Neural cell (in vitro differentiated cells): ENCODE measurements at regions not wholly inside any gene's neighbourhood (a gene's known extent, or its start where the extent isn't known, plus 50 kb on each side); places are given as distances from the start of the nearest gene placed in this dataset.
"Not testable (repeated sequence)": the region's sequence is repeated elsewhere in the genome, so short reads cannot be mapped to it uniquely, and the experiment has no call there.

Experiments
- H2AFZ ChIP-seq: fragments of 200-600, 300-800 bp; sonication (generic), shearing (Covaris generic); 2 replicates; pipeline ENCODE4 v1.6.0; 2014; ENCODE audit warnings: low read depth, mild to moderate bottlenecking, antibody characterized with exemption, low read length, moderate library complexity
- H3F3A ChIP-seq: fragments of 200-600 bp; shearing (Covaris generic); 2 replicates; pipeline ENCODE4 v1.6.1; 2016; ENCODE audit warnings: mild to moderate bottlenecking, moderate library complexity, mixed read lengths, antibody characterized with exemption, low read length; ENCODE audit not compliant: insufficient read depth, poor library complexity, severe bottlenecking
- H3K27ac ChIP-seq: fragments of 200-600, 300-800 bp; sonication (generic), shearing (Covaris generic); 2 replicates; pipeline ENCODE4 v1.5.1; 2014; ENCODE audit warnings: mild to moderate bottlenecking, low read length, moderate library complexity
- H3K27me3 ChIP-seq: fragments of 300-800, 200-600 bp; sonication (generic), shearing (Covaris generic); 2 replicates; pipeline ENCODE4 v1.6.0; 2014; ENCODE audit warnings: mild to moderate bottlenecking, low read depth, low read length, moderate library complexity; ENCODE audit not compliant: insufficient read depth
- H3K36me3 ChIP-seq: fragments of 300-800, 200-600 bp; sonication (generic), shearing (Covaris generic); 2 replicates; pipeline ENCODE4 v1.5.1; 2014; ENCODE audit warnings: mild to moderate bottlenecking, antibody characterized with exemption, low read length, moderate library complexity; ENCODE audit not compliant: insufficient read depth
- H3K4me2 ChIP-seq: fragments of 300-800, 200-600 bp; sonication (generic), shearing (Covaris generic); 2 replicates; pipeline ENCODE4 v1.6.0; 2014; ENCODE audit warnings: mild to moderate bottlenecking, low read length
- H3K4me3 ChIP-seq: fragments of 300-800, 200-600 bp; sonication (generic), shearing (Covaris generic); 2 replicates; pipeline ENCODE4 v1.5.1; 2014; ENCODE audit warnings: mild to moderate bottlenecking, low read length, moderate library complexity
- H3K79me2 ChIP-seq: fragments of 200-600 bp; shearing (Covaris generic); replicated peaks from 2 replicates; pipeline ENCODE4 v1.6.0; 2014; ENCODE audit warnings: mild to moderate bottlenecking, low read length, moderate library complexity; ENCODE audit not compliant: insufficient read depth
- H3K9ac ChIP-seq: fragments of 300-800, 200-600 bp; sonication (generic), shearing (Covaris generic); 2 replicates; pipeline ENCODE4 v1.6.1; 2016; ENCODE audit warnings: mild to moderate bottlenecking, low read length, mixed read lengths
- H3K9me2 ChIP-seq: fragments of 200-600 bp; shearing (Covaris generic); 2 replicates; pipeline ENCODE4 v1.6.1; 2016; ENCODE audit warnings: mild to moderate bottlenecking, low read length, mixed read lengths; ENCODE audit not compliant: insufficient read depth
- H3K9me3 ChIP-seq: fragments of 200-600, 300-800 bp; sonication (generic), shearing (Covaris generic); 2 replicates; pipeline ENCODE4 v1.6.1; 2016; ENCODE audit warnings: mild to moderate bottlenecking, mixed run types, low read length, moderate library complexity, mixed read lengths
- H4K20me1 ChIP-seq: fragments of 200-600 bp; shearing (Covaris generic); 2 replicates; pipeline ENCODE4 v1.6.1; 2016; ENCODE audit warnings: mild to moderate bottlenecking, mixed run types; ENCODE audit not compliant: insufficient read depth
- EP300 ChIP-seq: fragments of 450-650 bp; conservative IDR thresholded peaks from 2 replicates; pipeline ENCODE4 v1.6.1; 2014; ENCODE audit warnings: antibody characterized with exemption, mild to moderate bottlenecking, moderate library complexity; ENCODE audit not compliant: poor library complexity, severe bottlenecking
- EZH2 ChIP-seq: fragments of 200-600, 300-800 bp; shearing (Covaris generic), sonication (generic); IDR thresholded peaks from 2 replicates; pipeline ENCODE4 v1.6.1; 2014; ENCODE audit warnings: antibody characterized with exemption, low read length, borderline replicate concordance, mild to moderate bottlenecking; ENCODE audit not compliant: insufficient read depth, poor library complexity, severe bottlenecking
- MXI1 ChIP-seq: fragments of 450-650 bp; conservative IDR thresholded peaks from 2 replicates; pipeline ENCODE4 v1.6.1; 2014; ENCODE audit warnings: antibody characterized with exemption, mild to moderate bottlenecking; ENCODE audit not compliant: poor library complexity, severe bottlenecking
- POLR2AphosphoS5 ChIP-seq: IDR thresholded peaks from 2 replicates; pipeline ENCODE4 v1.6.1; 2012
- RAD21 ChIP-seq: fragments of 450-650 bp; conservative IDR thresholded peaks from 2 replicates; pipeline ENCODE4 v1.6.1; 2014; ENCODE audit warnings: antibody characterized with exemption, mild to moderate bottlenecking, moderate library complexity
- SMC3 ChIP-seq: fragments of 450-650 bp; conservative IDR thresholded peaks from 2 replicates; pipeline ENCODE4 v1.6.1; 2014; ENCODE audit warnings: antibody characterized with exemption, mild to moderate bottlenecking, moderate library complexity; ENCODE audit not compliant: poor library complexity
- TAF1 ChIP-seq: IDR thresholded peaks from 2 replicates; pipeline ENCODE4 v1.6.1; 2012; ENCODE audit warnings: low read depth
- TF ChIP-seq, protein P1 (sequence below): fragments of 450-650 bp; IDR thresholded peaks from 2 replicates; pipeline ENCODE4 v1.5.1; 2014; ENCODE audit warnings: antibody characterized with exemption, mild to moderate bottlenecking, moderate library complexity; ENCODE audit not compliant: poor library complexity, severe bottlenecking
- TF ChIP-seq, protein P2 (sequence below): IDR thresholded peaks from 2 replicates; pipeline ENCODE4 v1.6.1; 2012; ENCODE audit warnings: borderline replicate concordance

DNA sequence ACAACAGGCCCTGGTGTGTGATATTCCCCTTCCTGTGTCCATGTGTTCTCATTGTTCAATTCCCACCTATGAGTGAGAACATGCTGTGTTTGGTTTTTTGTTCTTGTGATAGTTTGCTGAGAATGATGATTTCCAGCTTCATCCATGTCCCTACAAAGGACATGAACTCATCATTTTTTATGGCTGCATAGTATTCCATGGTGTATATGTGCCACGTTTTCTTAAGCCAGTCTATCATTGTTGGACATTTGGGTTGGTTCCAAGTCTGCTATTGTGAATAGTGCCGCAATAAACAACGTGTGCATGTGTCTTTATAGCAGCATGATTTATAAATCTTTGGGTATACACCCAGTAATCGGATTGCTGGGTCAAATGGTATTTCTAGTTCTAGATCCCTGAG lies 72.6 kb upstream of the NHSL2 start:
- not testable (repeated sequence) for H3K27me3 ChIP-seq, H3K9me2 ChIP-seq, H3K4me3 ChIP-seq, H3K9ac ChIP-seq, H3K9me3 ChIP-seq, H4K20me1 ChIP-seq, H3K4me2 ChIP-seq, H2AFZ ChIP-seq, H3F3A ChIP-seq, H3K36me3 ChIP-seq, H3K27ac ChIP-seq, H3K79me2 ChIP-seq

DNA sequence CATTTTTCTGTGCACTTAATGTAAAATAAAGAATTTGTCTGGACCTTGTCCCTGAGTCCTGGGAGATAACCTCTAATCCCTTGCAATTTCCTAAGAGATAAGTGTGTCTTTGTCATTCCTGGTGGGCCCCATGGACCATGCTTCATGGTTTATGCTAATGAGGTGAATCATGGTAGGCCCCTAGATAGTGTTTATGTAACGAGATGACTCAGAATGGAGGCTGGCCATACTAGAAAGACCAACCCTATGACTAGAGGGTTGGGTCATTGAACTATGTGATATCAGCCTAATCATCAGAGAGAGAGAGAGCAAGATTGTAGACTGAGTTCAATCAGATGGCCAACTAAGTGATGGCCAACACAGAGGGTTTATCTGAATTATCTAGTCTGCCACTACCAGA lies 64.2 kb upstream of the NHSL2 start:
- Histone ChIP-seq H2AFZ (no peak overlapping the region), H3K27ac (no peak overlapping the region), H3K4me3 (no peak overlapping the region), H3K27me3 (no peaks in the 10 kb centered on the region), H3F3A (no peaks in the 10 kb centered on the region), H3K4me2 (no peak overlapping the region), H3K9me3 (no peaks in the 10 kb centered on the region), H3K36me3 (no peaks in the 10 kb centered on the region), H3K79me2 (no peaks in the 10 kb centered on the region), H4K20me1 (no peaks in the 10 kb centered on the region), H3K9ac (no peak overlapping the region), H3K9me2 (no peaks in the 10 kb centered on the region)
- TF ChIP-seq EP300 (no peak), TAF1 (no peak), SMC3 (no peak), RAD21 (no peak), POLR2AphosphoS5 (no peak)
- TF ChIP-seq, protein P1, sequence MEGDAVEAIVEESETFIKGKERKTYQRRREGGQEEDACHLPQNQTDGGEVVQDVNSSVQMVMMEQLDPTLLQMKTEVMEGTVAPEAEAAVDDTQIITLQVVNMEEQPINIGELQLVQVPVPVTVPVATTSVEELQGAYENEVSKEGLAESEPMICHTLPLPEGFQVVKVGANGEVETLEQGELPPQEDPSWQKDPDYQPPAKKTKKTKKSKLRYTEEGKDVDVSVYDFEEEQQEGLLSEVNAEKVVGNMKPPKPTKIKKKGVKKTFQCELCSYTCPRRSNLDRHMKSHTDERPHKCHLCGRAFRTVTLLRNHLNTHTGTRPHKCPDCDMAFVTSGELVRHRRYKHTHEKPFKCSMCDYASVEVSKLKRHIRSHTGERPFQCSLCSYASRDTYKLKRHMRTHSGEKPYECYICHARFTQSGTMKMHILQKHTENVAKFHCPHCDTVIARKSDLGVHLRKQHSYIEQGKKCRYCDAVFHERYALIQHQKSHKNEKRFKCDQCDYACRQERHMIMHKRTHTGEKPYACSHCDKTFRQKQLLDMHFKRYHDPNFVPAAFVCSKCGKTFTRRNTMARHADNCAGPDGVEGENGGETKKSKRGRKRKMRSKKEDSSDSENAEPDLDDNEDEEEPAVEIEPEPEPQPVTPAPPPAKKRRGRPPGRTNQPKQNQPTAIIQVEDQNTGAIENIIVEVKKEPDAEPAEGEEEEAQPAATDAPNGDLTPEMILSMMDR, result no peak

DNA sequence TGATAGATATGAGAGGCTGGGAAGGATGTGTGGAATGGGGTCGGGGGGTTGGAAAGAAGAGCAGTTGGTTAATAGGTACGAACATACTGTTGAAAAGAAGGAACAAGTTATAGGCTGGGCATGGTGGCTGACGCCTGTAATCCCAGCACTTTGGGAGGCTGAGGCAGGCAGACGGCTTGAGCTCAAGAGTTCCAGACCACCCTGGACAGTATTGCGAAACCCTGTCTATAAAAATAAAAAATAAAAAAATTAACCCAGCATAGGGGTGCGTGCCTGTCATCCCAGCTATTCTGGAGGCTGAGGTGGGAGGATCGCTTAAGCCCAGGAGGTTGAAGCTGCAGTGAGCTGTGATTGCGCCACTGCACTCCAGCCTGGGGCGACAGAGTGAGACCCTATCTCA lies 58.5 kb upstream of the NHSL2 start:
- no peak overlapping the region for H3K4me2 ChIP-seq
- no peak overlapping the region for H3K9ac ChIP-seq
- H3K36me3 ChIP-seq, result no peaks in the 10 kb centered on the region
- TF ChIP-seq EZH2 (no peak), SMC3 (no peak), EP300 (no peak), TAF1 (no peak), POLR2AphosphoS5 (no peak), RAD21 (no peak), MXI1 (no peak)
- TF ChIP-seq, protein P1, result no peak
- TF ChIP-seq, protein P2, sequence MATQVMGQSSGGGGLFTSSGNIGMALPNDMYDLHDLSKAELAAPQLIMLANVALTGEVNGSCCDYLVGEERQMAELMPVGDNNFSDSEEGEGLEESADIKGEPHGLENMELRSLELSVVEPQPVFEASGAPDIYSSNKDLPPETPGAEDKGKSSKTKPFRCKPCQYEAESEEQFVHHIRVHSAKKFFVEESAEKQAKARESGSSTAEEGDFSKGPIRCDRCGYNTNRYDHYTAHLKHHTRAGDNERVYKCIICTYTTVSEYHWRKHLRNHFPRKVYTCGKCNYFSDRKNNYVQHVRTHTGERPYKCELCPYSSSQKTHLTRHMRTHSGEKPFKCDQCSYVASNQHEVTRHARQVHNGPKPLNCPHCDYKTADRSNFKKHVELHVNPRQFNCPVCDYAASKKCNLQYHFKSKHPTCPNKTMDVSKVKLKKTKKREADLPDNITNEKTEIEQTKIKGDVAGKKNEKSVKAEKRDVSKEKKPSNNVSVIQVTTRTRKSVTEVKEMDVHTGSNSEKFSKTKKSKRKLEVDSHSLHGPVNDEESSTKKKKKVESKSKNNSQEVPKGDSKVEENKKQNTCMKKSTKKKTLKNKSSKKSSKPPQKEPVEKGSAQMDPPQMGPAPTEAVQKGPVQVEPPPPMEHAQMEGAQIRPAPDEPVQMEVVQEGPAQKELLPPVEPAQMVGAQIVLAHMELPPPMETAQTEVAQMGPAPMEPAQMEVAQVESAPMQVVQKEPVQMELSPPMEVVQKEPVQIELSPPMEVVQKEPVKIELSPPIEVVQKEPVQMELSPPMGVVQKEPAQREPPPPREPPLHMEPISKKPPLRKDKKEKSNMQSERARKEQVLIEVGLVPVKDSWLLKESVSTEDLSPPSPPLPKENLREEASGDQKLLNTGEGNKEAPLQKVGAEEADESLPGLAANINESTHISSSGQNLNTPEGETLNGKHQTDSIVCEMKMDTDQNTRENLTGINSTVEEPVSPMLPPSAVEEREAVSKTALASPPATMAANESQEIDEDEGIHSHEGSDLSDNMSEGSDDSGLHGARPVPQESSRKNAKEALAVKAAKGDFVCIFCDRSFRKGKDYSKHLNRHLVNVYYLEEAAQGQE, result no peak
- H3F3A ChIP-seq, result no peaks in the 10 kb centered on the region
- no peaks in the 10 kb centered on the region for H3K9me2 ChIP-seq
- H4K20me1 ChIP-seq, result no peaks in the 10 kb centered on the region
- H3K27me3 ChIP-seq, result no peaks in the 10 kb centered on the region
- H3K27ac ChIP-seq, result no peak overlapping the region
- H3K79me2 ChIP-seq, result no peaks in the 10 kb centered on the region
- H3K4me3 ChIP-seq, result no peak overlapping the region
- H2AFZ ChIP-seq, result no peak overlapping the region
- no peaks in the 10 kb centered on the region for H3K9me3 ChIP-seq
